Upper lobe of left lung (tissue), 6 donors: ENCODE measurements at regions not wholly inside any gene's neighbourhood (a gene's known extent, or its start where the extent isn't known, plus 50 kb on each side); places are given as distances from the start of the nearest gene placed in this dataset.

Experiments used
- ATAC-seq, 2 donors: fragments of 200-7000 bp; cut with Tn5 transposase; one replicate each; pipeline ENCODE4 v1.9.1; 2022; ENCODE audit warnings: mild to moderate bottlenecking in 2 of 2, moderate library complexity in 2 of 2; ENCODE audit not compliant: low FRiP score in 2 of 2
- DNase-seq, 2 donors: peaks; one replicate each; pipeline ENCODE4 v3.0.0-alpha.2; 2019 to 2020
- H3K27ac ChIP-seq, 4 donors: fragments of 200-600 bp; sonication (generic); one replicate each; pipeline ENCODE4 v1.5.1; 2016 to 2019
- H3K27me3 ChIP-seq, 4 donors: fragments of 200-600 bp; sonication (generic); one replicate each; pipeline ENCODE4 v1.5.1; 2017 to 2019
- H3K36me3 ChIP-seq, 4 donors: fragments of 200-600 bp; sonication (generic); one replicate each; pipeline ENCODE4 v1.5.1; 2016 to 2019
- H3K4me1 ChIP-seq, 4 donors: fragments of 200-600 bp; sonication (generic); one replicate each; pipeline ENCODE4 v1.5.1; 2018 to 2019
- H3K4me3 ChIP-seq, 4 donors: fragments of 200-600 bp; sonication (generic); one replicate each; pipeline ENCODE4 v1.5.1; 2017 to 2019; ENCODE audit warnings: mild to moderate bottlenecking in 2 of 4, moderate library complexity in 1 of 4
- H3K9me3 ChIP-seq, 4 donors: fragments of 200-600 bp; sonication (generic); one replicate each; pipeline ENCODE4 v1.5.1; 2018 to 2019
- EP300 ChIP-seq, 4 donors: sonication (generic); formaldehyde crosslinking; IDR thresholded peaks; one replicate each; pipeline ENCODE4 v1.5.1; 2017; ENCODE audit warnings: antibody characterized with exemption in 4 of 4, control low read depth in 2 of 4
- POLR2A ChIP-seq, 4 donors: fragments of 450-650 bp; IDR thresholded peaks; one replicate each; pipeline ENCODE4 v1.5.1; 2016 to 2017; ENCODE audit warnings: antibody characterized with exemption in 4 of 4, mild to moderate bottlenecking in 2 of 4
- POLR2AphosphoS5 ChIP-seq, 2 donors: sonication (generic); formaldehyde crosslinking; IDR thresholded peaks; one replicate each; pipeline ENCODE4 v1.5.1; 2017; ENCODE audit warnings: antibody characterized with exemption in 2 of 2
- WGBS, 2 donors: methylation state at CpG; one replicate each; pipeline ENCODE4 v1.1.5; 2017 to 2018; 5-methylcytosine and 5-hydroxymethylcytosine counted together
- TF ChIP-seq, protein P1 (sequence below), 6 experiments: fragments of 450-650 bp in 4 of 6; fragments of 200-600 bp in 2 of 6; sonication (generic) in 2 of 6; IDR thresholded peaks; one replicate each; pipeline ENCODE4 v1.5.1; 2016 to 2019; ENCODE audit warnings: antibody characterized with exemption in 6 of 6
- donor health status: DM: no; HTN: no; CAD: no; lungs with moderate emphysema.
- donor health status: DM: no; HTN: yes; CAD: no; lungs with severe emphysema.

DNA sequence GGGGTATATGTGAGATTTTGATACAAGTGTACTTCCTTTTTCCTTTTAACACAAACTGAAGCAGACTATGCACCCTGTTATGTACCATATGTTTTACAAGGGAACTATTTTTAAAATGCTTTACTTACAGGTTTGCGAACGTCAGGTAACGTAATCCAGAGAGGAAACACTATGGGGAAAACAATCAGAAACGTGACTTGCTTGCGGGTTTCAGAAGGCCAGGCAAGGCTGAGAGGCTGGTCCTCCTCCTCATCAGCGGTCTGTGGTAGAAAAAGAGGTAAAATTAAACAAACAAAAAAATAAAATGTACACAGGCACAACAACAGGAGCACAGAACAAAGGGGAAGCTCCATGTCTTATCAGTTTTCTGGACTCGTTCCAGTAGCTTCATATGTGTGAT is 141.2 kb downstream of the ACER2 start:
- H3K9me3 ChIP-seq, result no peaks in the 10 kb centered on the region
- TF ChIP-seq POLR2AphosphoS5 (IDR thresholded peaks at IDR 0.05) (no peak), POLR2A (IDR thresholded peaks at IDR 0.05) (no peak), EP300 (IDR thresholded peaks at IDR 0.05) (no peak)
- TF ChIP-seq, protein P1, sequence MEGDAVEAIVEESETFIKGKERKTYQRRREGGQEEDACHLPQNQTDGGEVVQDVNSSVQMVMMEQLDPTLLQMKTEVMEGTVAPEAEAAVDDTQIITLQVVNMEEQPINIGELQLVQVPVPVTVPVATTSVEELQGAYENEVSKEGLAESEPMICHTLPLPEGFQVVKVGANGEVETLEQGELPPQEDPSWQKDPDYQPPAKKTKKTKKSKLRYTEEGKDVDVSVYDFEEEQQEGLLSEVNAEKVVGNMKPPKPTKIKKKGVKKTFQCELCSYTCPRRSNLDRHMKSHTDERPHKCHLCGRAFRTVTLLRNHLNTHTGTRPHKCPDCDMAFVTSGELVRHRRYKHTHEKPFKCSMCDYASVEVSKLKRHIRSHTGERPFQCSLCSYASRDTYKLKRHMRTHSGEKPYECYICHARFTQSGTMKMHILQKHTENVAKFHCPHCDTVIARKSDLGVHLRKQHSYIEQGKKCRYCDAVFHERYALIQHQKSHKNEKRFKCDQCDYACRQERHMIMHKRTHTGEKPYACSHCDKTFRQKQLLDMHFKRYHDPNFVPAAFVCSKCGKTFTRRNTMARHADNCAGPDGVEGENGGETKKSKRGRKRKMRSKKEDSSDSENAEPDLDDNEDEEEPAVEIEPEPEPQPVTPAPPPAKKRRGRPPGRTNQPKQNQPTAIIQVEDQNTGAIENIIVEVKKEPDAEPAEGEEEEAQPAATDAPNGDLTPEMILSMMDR (IDR thresholded peaks at IDR 0.05), result no peak
- no peak overlapping the region for H3K27ac ChIP-seq
- no peaks in the 10 kb centered on the region for H3K36me3 ChIP-seq
- peaks cover 0 to 10% (median 0%) of the 10 kb centered on the region in 4 donors for H3K4me1 ChIP-seq
- no peaks in the 10 kb centered on the region for H3K27me3 ChIP-seq
- DNase-seq, result no peak
- no peak for ATAC-seq
- H3K4me3 ChIP-seq, result no peak overlapping the region
- 72 to 77% methylated on average over 7 of the region's 7 CpGs for WGBS, 2 donors

DNA sequence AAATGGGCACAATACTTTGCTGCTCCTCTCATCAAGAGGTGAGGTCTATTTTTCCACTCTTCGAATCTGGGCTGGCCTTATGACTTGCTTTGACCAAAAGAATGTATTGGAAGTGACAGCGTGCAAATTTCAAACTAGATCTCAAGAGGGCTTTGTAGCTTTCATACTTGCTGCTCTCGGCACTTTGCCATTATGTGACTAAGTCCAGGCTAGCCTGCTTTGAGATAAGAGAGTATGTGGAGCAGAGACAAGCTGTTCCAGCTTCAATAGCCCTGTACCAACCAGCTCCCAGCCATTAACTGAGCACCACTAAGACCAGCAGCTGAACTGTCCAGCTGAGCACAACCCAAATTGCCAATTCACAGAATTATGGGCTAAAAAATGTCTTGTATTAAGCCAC is 124.6 kb downstream of the ACER2 start:
- Histone ChIP-seq H3K4me3 (no peak overlapping the region), H3K27me3 (no peaks in the 10 kb centered on the region), H3K27ac (no peak overlapping the region), H3K4me1 (no peaks in the 10 kb centered on the region), H3K36me3 (no peaks in the 10 kb centered on the region), H3K9me3 (no peaks in the 10 kb centered on the region)
- ATAC-seq (no peak), DNase-seq (no peak)
- WGBS, 2 donors, result 77 to 80% methylated on average over 3 of the region's 3 CpGs
- TF ChIP-seq POLR2A (IDR thresholded peaks at IDR 0.05) (no peak), POLR2AphosphoS5 (IDR thresholded peaks at IDR 0.05) (no peak), EP300 (IDR thresholded peaks at IDR 0.05) (no peak)
- TF ChIP-seq, protein P1 (IDR thresholded peaks at IDR 0.05), result no peak

DNA sequence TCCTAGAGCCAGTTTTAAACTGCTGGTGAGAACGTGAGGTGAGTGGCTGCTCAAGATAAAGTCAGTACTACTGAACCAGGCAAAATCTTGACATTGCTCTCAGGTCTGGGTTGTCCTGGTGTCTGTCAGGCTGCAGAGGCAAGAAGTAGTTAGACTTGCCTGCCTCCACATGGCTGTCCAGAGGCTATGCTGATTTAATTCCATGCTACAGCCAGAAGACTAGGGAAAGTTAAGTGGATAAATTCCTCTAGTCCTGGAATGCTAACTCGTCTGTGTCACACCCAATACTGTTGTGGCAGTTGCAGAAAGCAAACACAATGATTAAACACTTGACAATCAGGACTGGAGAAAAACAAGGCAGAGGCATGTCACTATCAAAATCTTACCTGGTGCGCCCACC is 118.9 kb downstream of the ACER2 start:
- no peak overlapping the region for H3K4me3 ChIP-seq
- DNase-seq (no peak), ATAC-seq (peak in 1 of 2 donors; percentile 73)
- no peaks in the 10 kb centered on the region for H3K36me3 ChIP-seq
- H3K27ac ChIP-seq, result no peak overlapping the region
- no peaks in the 10 kb centered on the region for H3K4me1 ChIP-seq
- TF ChIP-seq, protein P1 (IDR thresholded peaks at IDR 0.05), result peak in 2 of 6 experiments; percentile 10 to 40
- no peak for TF ChIP-seq EP300 (IDR thresholded peaks at IDR 0.05)
- 56 to 59% methylated on average over 3 of the region's 3 CpGs for WGBS, 2 donors
- no peaks in the 10 kb centered on the region for H3K27me3 ChIP-seq
- H3K9me3 ChIP-seq, result no peaks in the 10 kb centered on the region

DNA sequence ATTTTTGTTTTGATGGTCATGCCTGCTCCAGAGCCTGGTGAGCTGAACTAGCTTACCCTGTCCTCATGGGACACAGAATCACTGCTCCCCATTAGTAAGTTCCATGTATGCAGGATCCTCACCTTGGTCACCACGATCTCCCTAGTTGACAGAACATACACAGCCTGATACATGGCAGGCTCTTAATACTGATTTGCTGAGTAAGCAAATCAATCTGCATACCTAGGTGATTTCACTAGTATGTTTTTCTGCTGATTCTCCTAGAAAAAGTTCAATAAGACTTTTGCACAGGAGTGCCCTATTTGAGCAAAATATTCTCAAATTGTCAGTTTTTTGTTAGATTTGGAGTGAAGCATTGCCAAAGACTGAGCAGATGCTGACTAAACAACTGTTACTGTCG is 113.7 kb downstream of the ACER2 start:
- DNase-seq (no peak), ATAC-seq (no peak)
- Histone ChIP-seq H3K27ac (no peak overlapping the region), H3K4me1 (no peaks in the 10 kb centered on the region), H3K27me3 (no peaks in the 10 kb centered on the region), H3K36me3 (no peaks in the 10 kb centered on the region), H3K9me3 (no peaks in the 10 kb centered on the region), H3K4me3 (no peak overlapping the region)
- TF ChIP-seq POLR2A (IDR thresholded peaks at IDR 0.05) (no peak), POLR2AphosphoS5 (IDR thresholded peaks at IDR 0.05) (no peak), EP300 (IDR thresholded peaks at IDR 0.05) (no peak)
- TF ChIP-seq, protein P1 (IDR thresholded peaks at IDR 0.05), result no peak
- 68 to 76% methylated on average over 2 of the region's 2 CpGs for WGBS, 2 donors

DNA sequence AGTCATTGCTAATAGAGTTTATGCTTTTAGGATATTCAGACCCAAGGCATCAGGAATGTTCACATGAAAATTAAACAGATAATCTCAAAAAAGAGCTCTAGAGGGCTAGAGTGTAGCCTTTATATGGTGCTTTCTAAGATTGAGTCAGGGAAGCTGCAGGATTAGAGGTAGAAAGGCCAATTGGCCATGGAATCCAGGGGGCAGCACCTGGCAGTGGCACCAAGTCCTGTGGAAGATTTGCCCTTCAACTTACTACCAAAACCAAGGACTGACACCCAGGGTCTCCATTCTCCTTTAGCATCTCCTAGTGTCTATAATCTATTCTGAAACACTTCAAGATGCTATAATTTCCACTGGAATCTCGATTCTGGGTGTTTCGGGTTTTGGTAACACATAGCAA is 112.4 kb downstream of the ACER2 start:
- H3K4me3 ChIP-seq, result no peak overlapping the region
- no peaks in the 10 kb centered on the region for H3K27me3 ChIP-seq
- ATAC-seq (no peak), DNase-seq (no peak)
- H3K27ac ChIP-seq, result no peak overlapping the region
- no peaks in the 10 kb centered on the region for H3K9me3 ChIP-seq
- no peaks in the 10 kb centered on the region for H3K4me1 ChIP-seq
- TF ChIP-seq POLR2AphosphoS5 (IDR thresholded peaks at IDR 0.05), result no peak
- TF ChIP-seq, protein P1 (IDR thresholded peaks at IDR 0.05), result no peak
- TF ChIP-seq EP300 (IDR thresholded peaks at IDR 0.05), result no peak
- no peak for TF ChIP-seq POLR2A (IDR thresholded peaks at IDR 0.05)
- H3K36me3 ChIP-seq, result no peaks in the 10 kb centered on the region
- 90 to 93% methylated on average over 2 of the region's 2 CpGs for WGBS, 2 donors
